ENCODE measurements at regions not wholly inside any gene's neighbourhood (a gene's known extent, or its start where the extent isn't known, plus 50 kb on each side); places are given as distances from the start of the nearest gene placed in this dataset.
A peak's percentile ranks its signal among the peaks of the same experiment; 100 is the strongest.

DNA sequence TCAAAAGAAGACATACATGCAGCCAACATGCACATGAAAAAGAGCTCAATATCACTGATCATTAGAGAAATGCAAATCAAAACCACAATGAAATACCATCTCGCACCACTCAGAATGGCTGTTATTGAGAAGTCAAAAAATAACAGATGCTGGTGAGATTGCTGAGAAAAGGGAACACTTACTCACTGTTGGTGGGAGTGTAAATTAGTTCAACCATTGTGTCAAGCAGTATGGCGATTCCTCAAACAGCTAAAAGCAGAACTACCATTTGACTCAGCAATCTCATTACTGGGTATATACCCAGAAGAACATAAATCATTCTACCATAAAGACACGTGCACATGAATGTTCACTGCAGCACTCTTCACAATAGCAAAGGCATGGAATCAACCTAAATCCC lies 95.5 kb upstream of the XIRP2 start (continued):
- TF ChIP-seq HDGF (IDR thresholded peaks at IDR 0.05) (no peak), CREB1 (IDR thresholded peaks at IDR 0.05; ENCODE audit: low read depth) (no peak), CBFB (IDR thresholded peaks at IDR 0.05; ENCODE audit: low read depth) (no peak), POLR2AphosphoS5 (IDR thresholded peaks at IDR 0.05; ENCODE audit: low read length) (no peak), ZSCAN29 (IDR thresholded peaks at IDR 0.05) (no peak), SMARCA5 (IDR thresholded peaks at IDR 0.05) (no peak), ESRRA (IDR thresholded peaks at IDR 0.05; ENCODE audit: low read length) (no peak), IKZF2 (IDR thresholded peaks at IDR 0.05) (peak; percentile 27 to 53; a peak in 3 of 4 replicates), CHD1 (IDR thresholded peaks at IDR 0.05; ENCODE audit: low read depth, low read length) (no peak), ZNF24 (IDR thresholded peaks at IDR 0.05) (no peak)
- TF ChIP-seq, protein P1, sequence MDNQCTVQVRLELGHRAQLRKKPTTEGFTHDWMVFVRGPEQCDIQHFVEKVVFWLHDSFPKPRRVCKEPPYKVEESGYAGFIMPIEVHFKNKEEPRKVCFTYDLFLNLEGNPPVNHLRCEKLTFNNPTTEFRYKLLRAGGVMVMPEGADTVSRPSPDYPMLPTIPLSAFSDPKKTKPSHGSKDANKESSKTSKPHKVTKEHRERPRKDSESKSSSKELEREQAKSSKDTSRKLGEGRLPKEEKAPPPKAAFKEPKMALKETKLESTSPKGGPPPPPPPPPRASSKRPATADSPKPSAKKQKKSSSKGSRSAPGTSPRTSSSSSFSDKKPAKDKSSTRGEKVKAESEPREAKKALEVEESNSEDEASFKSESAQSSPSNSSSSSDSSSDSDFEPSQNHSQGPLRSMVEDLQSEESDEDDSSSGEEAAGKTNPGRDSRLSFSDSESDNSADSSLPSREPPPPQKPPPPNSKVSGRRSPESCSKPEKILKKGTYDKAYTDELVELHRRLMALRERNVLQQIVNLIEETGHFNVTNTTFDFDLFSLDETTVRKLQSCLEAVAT (IDR thresholded peaks at IDR 0.05) = 0 out of 2 replicates have a peak, but pooled peaks have one; percentile 29
- TF ChIP-seq, protein P2, sequence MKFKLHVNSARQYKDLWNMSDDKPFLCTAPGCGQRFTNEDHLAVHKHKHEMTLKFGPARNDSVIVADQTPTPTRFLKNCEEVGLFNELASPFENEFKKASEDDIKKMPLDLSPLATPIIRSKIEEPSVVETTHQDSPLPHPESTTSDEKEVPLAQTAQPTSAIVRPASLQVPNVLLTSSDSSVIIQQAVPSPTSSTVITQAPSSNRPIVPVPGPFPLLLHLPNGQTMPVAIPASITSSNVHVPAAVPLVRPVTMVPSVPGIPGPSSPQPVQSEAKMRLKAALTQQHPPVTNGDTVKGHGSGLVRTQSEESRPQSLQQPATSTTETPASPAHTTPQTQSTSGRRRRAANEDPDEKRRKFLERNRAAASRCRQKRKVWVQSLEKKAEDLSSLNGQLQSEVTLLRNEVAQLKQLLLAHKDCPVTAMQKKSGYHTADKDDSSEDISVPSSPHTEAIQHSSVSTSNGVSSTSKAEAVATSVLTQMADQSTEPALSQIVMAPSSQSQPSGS (IDR thresholded peaks at IDR 0.05; ENCODE audit: low read length) = no peak
- TF ChIP-seq, protein P3, sequence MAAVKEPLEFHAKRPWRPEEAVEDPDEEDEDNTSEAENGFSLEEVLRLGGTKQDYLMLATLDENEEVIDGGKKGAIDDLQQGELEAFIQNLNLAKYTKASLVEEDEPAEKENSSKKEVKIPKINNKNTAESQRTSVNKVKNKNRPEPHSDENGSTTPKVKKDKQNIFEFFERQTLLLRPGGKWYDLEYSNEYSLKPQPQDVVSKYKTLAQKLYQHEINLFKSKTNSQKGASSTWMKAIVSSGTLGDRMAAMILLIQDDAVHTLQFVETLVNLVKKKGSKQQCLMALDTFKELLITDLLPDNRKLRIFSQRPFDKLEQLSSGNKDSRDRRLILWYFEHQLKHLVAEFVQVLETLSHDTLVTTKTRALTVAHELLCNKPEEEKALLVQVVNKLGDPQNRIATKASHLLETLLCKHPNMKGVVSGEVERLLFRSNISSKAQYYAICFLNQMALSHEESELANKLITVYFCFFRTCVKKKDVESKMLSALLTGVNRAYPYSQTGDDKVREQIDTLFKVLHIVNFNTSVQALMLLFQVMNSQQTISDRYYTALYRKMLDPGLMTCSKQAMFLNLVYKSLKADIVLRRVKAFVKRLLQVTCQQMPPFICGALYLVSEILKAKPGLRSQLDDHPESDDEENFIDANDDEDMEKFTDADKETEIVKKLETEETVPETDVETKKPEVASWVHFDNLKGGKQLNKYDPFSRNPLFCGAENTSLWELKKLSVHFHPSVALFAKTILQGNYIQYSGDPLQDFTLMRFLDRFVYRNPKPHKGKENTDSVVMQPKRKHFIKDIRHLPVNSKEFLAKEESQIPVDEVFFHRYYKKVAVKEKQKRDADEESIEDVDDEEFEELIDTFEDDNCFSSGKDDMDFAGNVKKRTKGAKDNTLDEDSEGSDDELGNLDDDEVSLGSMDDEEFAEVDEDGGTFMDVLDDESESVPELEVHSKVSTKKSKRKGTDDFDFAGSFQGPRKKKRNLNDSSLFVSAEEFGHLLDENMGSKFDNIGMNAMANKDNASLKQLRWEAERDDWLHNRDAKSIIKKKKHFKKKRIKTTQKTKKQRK (IDR thresholded peaks at IDR 0.05; ENCODE audit: low read depth, low read length) = no peak
- TF ChIP-seq, protein P4, sequence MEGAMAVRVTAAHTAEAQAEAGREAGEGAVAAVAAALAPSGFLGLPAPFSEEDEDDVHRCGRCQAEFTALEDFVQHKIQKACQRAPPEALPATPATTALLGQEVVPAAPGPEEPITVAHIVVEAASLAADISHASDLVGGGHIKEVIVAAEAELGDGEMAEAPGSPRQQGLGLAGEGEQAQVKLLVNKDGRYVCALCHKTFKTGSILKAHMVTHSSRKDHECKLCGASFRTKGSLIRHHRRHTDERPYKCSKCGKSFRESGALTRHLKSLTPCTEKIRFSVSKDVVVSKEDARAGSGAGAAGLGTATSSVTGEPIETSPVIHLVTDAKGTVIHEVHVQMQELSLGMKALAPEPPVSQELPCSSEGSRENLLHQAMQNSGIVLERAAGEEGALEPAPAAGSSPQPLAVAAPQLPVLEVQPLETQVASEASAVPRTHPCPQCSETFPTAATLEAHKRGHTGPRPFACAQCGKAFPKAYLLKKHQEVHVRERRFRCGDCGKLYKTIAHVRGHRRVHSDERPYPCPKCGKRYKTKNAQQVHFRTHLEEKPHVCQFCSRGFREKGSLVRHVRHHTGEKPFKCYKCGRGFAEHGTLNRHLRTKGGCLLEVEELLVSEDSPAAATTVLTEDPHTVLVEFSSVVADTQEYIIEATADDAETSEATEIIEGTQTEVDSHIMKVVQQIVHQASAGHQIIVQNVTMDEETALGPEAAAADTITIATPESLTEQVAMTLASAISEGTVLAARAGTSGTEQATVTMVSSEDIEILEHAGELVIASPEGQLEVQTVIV (IDR thresholded peaks at IDR 0.05; ENCODE audit: borderline replicate concordance, partially characterized antibody) = no peak
